ENCODE measurements at regions not wholly inside any gene's neighbourhood (a gene's known extent, or its start where the extent isn't known, plus 50 kb on each side); places are given as distances from the start of the nearest gene placed in this dataset.

GRCh38 chr5:135271533-135272310, 127.3 kb downstream of the MACROH2A1 start:
- Histone ChIP-seq H3K9me1 (ENCODE audit: control insufficient read depth, extremely low read depth, insufficient read depth, low read length) (no peaks in the 10 kb centered on the region), H3K79me2 (ENCODE audit: control insufficient read depth, insufficient read depth, low read length) (no peaks in the 10 kb centered on the region), H4K20me1 (ENCODE audit: control insufficient read depth, extremely low read depth, insufficient read depth, low read length) (no peaks in the 10 kb centered on the region), H2AFZ (ENCODE audit: control insufficient read depth, low read length) (no peak overlapping the region), H3K9me3 (ENCODE audit: control insufficient read depth, low read depth, low read length) (no peaks in the 10 kb centered on the region), H3K27me3 (ENCODE audit: control insufficient read depth, extremely low read depth, insufficient read depth, low read length) (peaks cover 5% of the 10 kb centered on the region), H3K4me1 (ENCODE audit: control insufficient read depth, extremely low read depth, insufficient read depth, low read length) (no peaks in the 10 kb centered on the region), H3K36me3 (ENCODE audit: control insufficient read depth in 2 of 2, extremely low read depth in 1 of 2, insufficient read depth in 2 of 2, low read length in 2 of 2) (no peaks in the 10 kb centered on the region), H3K4me2 (ENCODE audit: control insufficient read depth, extremely low read depth, insufficient read depth, low read depth, low read length) (no peak overlapping the region), H3K27ac (ENCODE audit: control insufficient read depth, insufficient read depth, low read length) (no peak overlapping the region), H3K9ac (ENCODE audit: control insufficient read depth, extremely low read depth, insufficient read depth, low read length) (no peak overlapping the region), H3K4me3 (ENCODE audit: control insufficient read depth in 2 of 3, extremely low read depth in 1 of 3, insufficient read depth in 2 of 3, low read depth in 1 of 3, low read length in 3 of 3) (no peak overlapping the region)
- no peak for FAIRE-seq
- no peak for DNase-seq (ENCODE audit: low read depth, low spot score)
- dilution Hi-C loops (cut with MboI; ENCODE audit: extremely low pct_ligation_motif_present, low sequenced_read_pairs) = no loop called here
- TF ChIP-seq CTCF (optimal IDR thresholded peaks at IDR 0.05 in 1 of 3, IDR thresholded peaks at IDR 0.05 in 1 of 3, conservative IDR thresholded peaks at IDR 0.05 in 1 of 3; ENCODE audit: extremely low read depth in 1 of 3, insufficient read depth in 2 of 3, low read length in 3 of 3) = no peak
- TF ChIP-seq EZH2 (IDR thresholded peaks at IDR 0.05; ENCODE audit: low read length) = no peak

GRCh38 chr5:135269931-135270421, 129.1 kb downstream of the MACROH2A1 start:
- Histone ChIP-seq H3K9me3 (ENCODE audit: control insufficient read depth, low read depth, low read length) (no peaks in the 10 kb centered on the region), H3K9ac (ENCODE audit: control insufficient read depth, extremely low read depth, insufficient read depth, low read length) (no peak overlapping the region), H3K27me3 (ENCODE audit: control insufficient read depth, extremely low read depth, insufficient read depth, low read length) (peaks cover 5% of the 10 kb centered on the region), H2AFZ (ENCODE audit: control insufficient read depth, low read length) (no peak overlapping the region), H3K9me1 (ENCODE audit: control insufficient read depth, extremely low read depth, insufficient read depth, low read length) (no peaks in the 10 kb centered on the region), H3K4me3 (ENCODE audit: control insufficient read depth in 2 of 3, extremely low read depth in 1 of 3, insufficient read depth in 2 of 3, low read depth in 1 of 3, low read length in 3 of 3) (no peak overlapping the region), H3K4me1 (ENCODE audit: control insufficient read depth, extremely low read depth, insufficient read depth, low read length) (no peaks in the 10 kb centered on the region), H3K27ac (ENCODE audit: control insufficient read depth, insufficient read depth, low read length) (no peak overlapping the region), H3K79me2 (ENCODE audit: control insufficient read depth, insufficient read depth, low read length) (no peaks in the 10 kb centered on the region), H3K4me2 (ENCODE audit: control insufficient read depth, extremely low read depth, insufficient read depth, low read depth, low read length) (no peak overlapping the region), H3K36me3 (ENCODE audit: control insufficient read depth in 2 of 2, extremely low read depth in 1 of 2, insufficient read depth in 2 of 2, low read length in 2 of 2) (no peaks in the 10 kb centered on the region), H4K20me1 (ENCODE audit: control insufficient read depth, extremely low read depth, insufficient read depth, low read length) (no peaks in the 10 kb centered on the region)
- dilution Hi-C loops (cut with MboI; ENCODE audit: extremely low pct_ligation_motif_present, low sequenced_read_pairs) = no loop called here
- TF ChIP-seq CTCF (optimal IDR thresholded peaks at IDR 0.05 in 1 of 3, IDR thresholded peaks at IDR 0.05 in 1 of 3, conservative IDR thresholded peaks at IDR 0.05 in 1 of 3; ENCODE audit: extremely low read depth in 1 of 3, insufficient read depth in 2 of 3, low read length in 3 of 3) (no peak), EZH2 (IDR thresholded peaks at IDR 0.05; ENCODE audit: low read length) (no peak)
- DNase-seq (ENCODE audit: low read depth, low spot score) (no peak), FAIRE-seq (no peak)
